Bronchial epithelial cell (primary cell): ENCODE measurements at regions not wholly inside any gene's neighbourhood (a gene's known extent, or its start where the extent isn't known, plus 50 kb on each side); places are given as distances from the start of the nearest gene placed in this dataset.

Experiments used
- DNase-seq: peaks from one replicate; pipeline ENCODE4 v3.0.0-alpha.2; 2010; ENCODE audit warnings: low read depth
- FAIRE-seq: peaks from 2 replicates; lab custom pipeline; 2011; peaks lifted over from hg19 to GRCh38; lab: Jason Lieb, UNC
- H3K27me3 ChIP-seq: 2 replicates; pipeline ENCODE4 v1.5.1; 2011; ENCODE audit warnings: low read length; ENCODE audit not compliant: control insufficient read depth, insufficient read depth
- H3K36me3 ChIP-seq: 2 replicates; pipeline ENCODE4 v1.5.1; 2011; ENCODE audit warnings: low read length; ENCODE audit not compliant: control insufficient read depth, insufficient read depth
- H3K4me3 ChIP-seq: 2 replicates; pipeline ENCODE4 v1.5.1; 2011; ENCODE audit warnings: mild to moderate bottlenecking, low read depth, low read length, control low read depth
- TF ChIP-seq, protein P1 (sequence below): IDR thresholded peaks from 2 replicates; pipeline ENCODE4 v1.5.1; 2011; ENCODE audit warnings: mild to moderate bottlenecking, moderate library complexity, low read length, control low read depth, inconsistent platforms; ENCODE audit not compliant: insufficient read depth, severe bottlenecking

DNA sequence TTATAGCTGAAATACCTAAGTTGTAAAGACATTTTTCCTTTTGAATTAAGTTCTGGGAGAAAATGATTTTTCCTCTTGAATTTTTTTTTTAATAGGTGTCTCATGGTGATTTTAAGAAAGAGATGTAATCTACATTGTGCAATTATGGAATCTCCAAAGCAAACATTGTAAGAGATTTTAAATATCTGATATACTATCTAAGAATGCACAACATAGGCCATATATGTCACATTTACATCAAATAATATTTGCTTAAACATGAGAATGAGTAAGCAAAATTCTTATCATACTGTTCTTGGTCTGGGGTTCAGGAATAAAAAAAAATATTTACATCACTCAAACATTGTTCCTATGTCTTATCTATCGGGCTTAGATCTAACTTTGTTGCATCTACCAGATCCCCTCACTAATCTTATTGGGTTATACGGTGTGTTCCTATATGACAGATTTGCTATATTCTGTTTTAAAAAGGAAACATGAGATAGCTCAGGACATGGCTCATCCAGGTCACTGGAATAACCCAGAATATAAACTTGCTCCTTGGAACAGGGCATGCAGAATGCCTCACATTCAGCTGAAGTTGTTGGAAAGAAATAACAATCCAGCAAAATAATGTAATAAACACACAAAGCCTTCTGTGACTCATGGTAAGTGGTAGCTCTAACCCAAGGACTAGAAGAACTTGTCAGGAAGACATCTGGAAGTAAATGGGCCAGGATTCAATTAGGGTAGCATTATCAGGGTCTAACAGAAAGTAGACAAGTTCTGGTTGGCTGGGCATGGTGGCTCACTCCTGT, 794.7 kb downstream of the IPMK start:
- FAIRE-seq (no peak), DNase-seq (no peak)
- H3K36me3 ChIP-seq, result no peaks in the 10 kb centered on the region
- H3K27me3 ChIP-seq, result no peaks in the 10 kb centered on the region
- H3K4me3 ChIP-seq, result no peak overlapping the region
- TF ChIP-seq, protein P1, sequence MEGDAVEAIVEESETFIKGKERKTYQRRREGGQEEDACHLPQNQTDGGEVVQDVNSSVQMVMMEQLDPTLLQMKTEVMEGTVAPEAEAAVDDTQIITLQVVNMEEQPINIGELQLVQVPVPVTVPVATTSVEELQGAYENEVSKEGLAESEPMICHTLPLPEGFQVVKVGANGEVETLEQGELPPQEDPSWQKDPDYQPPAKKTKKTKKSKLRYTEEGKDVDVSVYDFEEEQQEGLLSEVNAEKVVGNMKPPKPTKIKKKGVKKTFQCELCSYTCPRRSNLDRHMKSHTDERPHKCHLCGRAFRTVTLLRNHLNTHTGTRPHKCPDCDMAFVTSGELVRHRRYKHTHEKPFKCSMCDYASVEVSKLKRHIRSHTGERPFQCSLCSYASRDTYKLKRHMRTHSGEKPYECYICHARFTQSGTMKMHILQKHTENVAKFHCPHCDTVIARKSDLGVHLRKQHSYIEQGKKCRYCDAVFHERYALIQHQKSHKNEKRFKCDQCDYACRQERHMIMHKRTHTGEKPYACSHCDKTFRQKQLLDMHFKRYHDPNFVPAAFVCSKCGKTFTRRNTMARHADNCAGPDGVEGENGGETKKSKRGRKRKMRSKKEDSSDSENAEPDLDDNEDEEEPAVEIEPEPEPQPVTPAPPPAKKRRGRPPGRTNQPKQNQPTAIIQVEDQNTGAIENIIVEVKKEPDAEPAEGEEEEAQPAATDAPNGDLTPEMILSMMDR, result no peak

- H3K4me3 ChIP-seq, result no peak overlapping the region
- no peaks in the 10 kb centered on the region for H3K27me3 ChIP-seq
- no peak for DNase-seq
- no peak for FAIRE-seq
- TF ChIP-seq, protein P1, result no peak
- H3K36me3 ChIP-seq, result no peaks in the 10 kb centered on the region
Observed at GRCh38 chr10:57468894-57469432, 798.7 kb downstream of the IPMK start.

DNA sequence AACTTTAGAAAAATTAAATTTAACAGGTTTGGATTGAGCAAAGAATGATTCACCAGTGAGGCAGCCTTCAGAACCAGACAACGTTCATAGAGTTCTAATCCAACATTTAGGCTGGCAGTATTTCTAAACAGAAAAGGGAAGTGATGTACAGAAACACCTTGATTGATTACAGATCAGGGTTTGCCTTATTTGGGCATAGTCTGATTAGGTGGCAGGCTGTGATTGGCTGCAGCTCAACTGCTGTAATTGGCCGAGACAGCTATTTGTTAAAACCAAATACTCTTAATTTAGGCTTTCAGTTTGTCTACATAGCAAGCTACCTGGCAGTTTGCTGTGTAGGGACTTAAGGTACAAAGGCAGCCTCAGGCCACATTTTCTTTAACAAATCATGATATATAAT, 802.5 kb downstream of the IPMK start:
- DNase-seq (no peak), FAIRE-seq (no peak)

GRCh38 chr10:57460540-57460939, 807.2 kb downstream of the IPMK start:
- no peaks in the 10 kb centered on the region for H3K27me3 ChIP-seq
- FAIRE-seq, result no peak

More for the DNA sequence above, 802.5 kb downstream of the IPMK start:
- H3K36me3 ChIP-seq, result no peaks in the 10 kb centered on the region
- no peak overlapping the region for H3K4me3 ChIP-seq
- H3K27me3 ChIP-seq, result no peaks in the 10 kb centered on the region
- TF ChIP-seq, protein P1, result no peak

DNA sequence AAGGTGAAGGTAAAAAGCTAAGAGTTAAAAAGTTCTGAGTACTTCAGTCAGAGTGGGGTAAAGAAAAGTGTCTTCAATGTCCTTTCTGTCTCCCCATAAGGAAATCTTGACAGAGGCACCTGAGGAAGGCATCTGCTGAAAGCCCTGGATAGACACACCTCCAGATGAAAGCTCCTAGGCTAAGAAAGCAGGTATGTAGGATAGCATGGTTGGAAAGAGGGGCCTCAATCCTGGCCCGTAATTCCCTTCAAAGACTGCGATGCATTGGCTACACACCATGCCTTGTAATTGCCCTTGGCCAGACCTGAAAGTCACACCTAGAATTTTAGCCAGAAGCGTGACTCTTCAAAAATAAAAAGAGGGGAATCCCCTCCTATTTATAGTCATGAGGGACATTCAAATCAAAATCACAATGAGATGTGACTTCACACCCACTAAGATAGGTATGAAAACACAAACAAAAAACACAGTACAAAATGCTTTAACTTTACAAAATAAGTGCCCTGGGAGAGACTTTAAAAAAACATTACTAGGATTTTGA, 809.7 kb downstream of the IPMK start:
- DNase-seq, result no peak
- FAIRE-seq, result no peak
- Histone ChIP-seq H3K36me3 (no peaks in the 10 kb centered on the region), H3K27me3 (no peaks in the 10 kb centered on the region), H3K4me3 (no peak overlapping the region)
- TF ChIP-seq, protein P1, result no peak

More at GRCh38 chr10:57460540-57460939, 807.2 kb downstream of the IPMK start:
- no peak overlapping the region for H3K4me3 ChIP-seq
- H3K36me3 ChIP-seq, result no peaks in the 10 kb centered on the region
- no peak for DNase-seq
- TF ChIP-seq, protein P1, result no peak
